ENCODE measurements at regions not wholly inside any gene's neighbourhood (a gene's known extent, or its start where the extent isn't known, plus 50 kb on each side); places are given as distances from the start of the nearest gene placed in this dataset.
"Not testable (repeated sequence)": the region's sequence is repeated elsewhere in the genome, so short reads cannot be mapped to it uniquely, and the experiment has no call there.

- ATAC-seq, result no peak
- TF ChIP-seq PATZ1 (CRISPR knock-in tag; IDR thresholded peaks at IDR 0.05; ENCODE audit: borderline replicate concordance), result no peak
These were observed 96.8 kb upstream of the LY86 start for GRCh38 chr6:6491761-6492160.

- TF ChIP-seq CREB5 (CRISPR knock-in tag; IDR thresholded peaks at IDR 0.05; ENCODE audit: low read depth), result no peak
- no peak for TF ChIP-seq TOX (CRISPR knock-in tag; IDR thresholded peaks at IDR 0.05; ENCODE audit: borderline replicate concordance)
- no peak for TF ChIP-seq PATZ1 (CRISPR knock-in tag; IDR thresholded peaks at IDR 0.05; ENCODE audit: borderline replicate concordance)
- TF ChIP-seq CSRNP3 (CRISPR knock-in tag; IDR thresholded peaks at IDR 0.05), result no peak
- no peak for TF ChIP-seq ISL1 (CRISPR knock-in tag; IDR thresholded peaks at IDR 0.05)
- no peak for TF ChIP-seq TCF4 (CRISPR knock-in tag; IDR thresholded peaks at IDR 0.05; ENCODE audit: borderline replicate concordance)
- TF ChIP-seq PPARA (CRISPR knock-in tag; IDR thresholded peaks at IDR 0.05; ENCODE audit: borderline replicate concordance), result no peak
These were observed 95.8 kb upstream of the LY86 start for GRCh38 chr6:6492675-6493074.

GRCh38 chr6:6494139-6494538 is 94.4 kb upstream of the LY86 start:
- ATAC-seq, result not testable (repeated sequence)

More at GRCh38 chr6:6492675-6493074, 95.8 kb upstream of the LY86 start:
- ATAC-seq, result no peak

GRCh38 chr6:6494677-6495076 is 93.8 kb upstream of the LY86 start:
- ATAC-seq, result no peak
- no peak for TF ChIP-seq CSRNP3 (CRISPR knock-in tag; IDR thresholded peaks at IDR 0.05)
- TF ChIP-seq ZC3H10 (CRISPR knock-in tag; IDR thresholded peaks at IDR 0.05), result no peak
- no peak for TF ChIP-seq ZFP30 (CRISPR knock-in tag; IDR thresholded peaks at IDR 0.05)
- no peak for TF ChIP-seq ZNF565 (CRISPR knock-in tag; conservative IDR thresholded peaks at IDR 0.05; ENCODE audit: low read depth)
- no peak for TF ChIP-seq ZNF70 (CRISPR knock-in tag; IDR thresholded peaks at IDR 0.05)
- TF ChIP-seq POU6F1 (CRISPR knock-in tag; IDR thresholded peaks at IDR 0.05; ENCODE audit: borderline replicate concordance, low read depth), result no peak
- TF ChIP-seq TCF4 (CRISPR knock-in tag; IDR thresholded peaks at IDR 0.05; ENCODE audit: borderline replicate concordance), result no peak
- TF ChIP-seq ISL1 (CRISPR knock-in tag; IDR thresholded peaks at IDR 0.05), result no peak
- TF ChIP-seq SNAI2 (CRISPR knock-in tag; IDR thresholded peaks at IDR 0.05), result no peak
- no peak for TF ChIP-seq CSDC2 (CRISPR knock-in tag; IDR thresholded peaks at IDR 0.05)
- no peak for TF ChIP-seq ZNF8 (CRISPR knock-in tag; IDR thresholded peaks at IDR 0.05)
- no peak for TF ChIP-seq RARB (CRISPR knock-in tag; IDR thresholded peaks at IDR 0.05)
- no peak for TF ChIP-seq TSHZ2 (CRISPR knock-in tag; IDR thresholded peaks at IDR 0.05)
- no peak for TF ChIP-seq ESRRG (CRISPR knock-in tag; IDR thresholded peaks at IDR 0.05)
- TF ChIP-seq TOX (CRISPR knock-in tag; IDR thresholded peaks at IDR 0.05; ENCODE audit: borderline replicate concordance), result no peak
- no peak for TF ChIP-seq PPARA (CRISPR knock-in tag; IDR thresholded peaks at IDR 0.05; ENCODE audit: borderline replicate concordance)
- no peak for TF ChIP-seq ARNTL (CRISPR knock-in tag; IDR thresholded peaks at IDR 0.05; ENCODE audit: borderline replicate concordance, low read depth)
- no peak for TF ChIP-seq ZFP3 (CRISPR knock-in tag; IDR thresholded peaks at IDR 0.05)
- TF ChIP-seq OSR1 (CRISPR knock-in tag; IDR thresholded peaks at IDR 0.05), result no peak
